ENCODE measurements at regions not wholly inside any gene's neighbourhood (a gene's known extent, or its start where the extent isn't known, plus 50 kb on each side); places are given as distances from the start of the nearest gene placed in this dataset.
"Not testable (repeated sequence)": the region's sequence is repeated elsewhere in the genome, so short reads cannot be mapped to it uniquely, and the experiment has no call there.

DNA sequence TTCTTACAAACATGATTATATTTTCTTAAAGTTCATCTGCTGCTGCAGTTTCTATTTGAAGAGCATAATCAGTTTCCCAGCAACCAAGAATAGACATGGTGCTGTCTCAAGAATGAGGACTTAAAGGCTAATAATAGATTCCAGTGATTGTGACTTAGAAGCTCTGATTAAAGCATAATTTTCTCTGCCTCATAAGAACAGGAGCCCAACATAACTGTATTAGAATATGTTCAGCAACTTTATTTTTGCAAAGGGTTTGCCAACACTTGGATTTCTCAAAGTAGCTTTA, 156.9 kb downstream of the SPATA31A6 start:
- H3K36me3 Mint-ChIP-seq (ENCODE audit: low read depth); H3K27me3 Mint-ChIP-seq; H3K4me1 Mint-ChIP-seq; H3K27ac Mint-ChIP-seq; POLR2A ChIA-PET; H3K9me3 Mint-ChIP-seq; H3K4me3 Mint-ChIP-seq; CTCF ChIA-PET; DNase-seq: not testable (repeated sequence)

DNA sequence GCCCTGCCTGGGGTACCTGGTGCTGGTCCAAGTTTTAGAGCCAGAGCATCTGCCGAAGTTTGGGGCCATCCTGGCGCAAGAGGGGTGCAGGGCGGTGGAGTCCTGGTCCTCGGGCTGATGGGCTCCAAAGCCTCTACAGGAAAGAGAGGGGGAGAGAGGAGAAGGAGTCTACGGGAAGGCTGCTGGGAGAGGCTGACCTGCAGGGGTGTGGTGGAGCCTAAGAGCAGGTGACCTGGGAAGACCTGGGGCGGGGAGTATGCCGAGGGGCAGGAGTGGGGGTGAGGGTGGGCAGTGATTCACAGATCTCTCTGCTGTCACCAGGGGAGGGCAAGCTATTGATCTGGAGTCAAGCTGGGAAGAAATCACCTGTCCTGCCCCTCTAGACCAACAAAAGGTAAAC, 158.4 kb downstream of the SPATA31A6 start:
- H3K27me3 Mint-ChIP-seq; H3K36me3 Mint-ChIP-seq (ENCODE audit: low read depth); H3K27ac Mint-ChIP-seq; H3K4me1 Mint-ChIP-seq; H3K9me3 Mint-ChIP-seq; DNase-seq; POLR2A ChIA-PET; CTCF ChIA-PET; H3K4me3 Mint-ChIP-seq: not testable (repeated sequence)

DNA sequence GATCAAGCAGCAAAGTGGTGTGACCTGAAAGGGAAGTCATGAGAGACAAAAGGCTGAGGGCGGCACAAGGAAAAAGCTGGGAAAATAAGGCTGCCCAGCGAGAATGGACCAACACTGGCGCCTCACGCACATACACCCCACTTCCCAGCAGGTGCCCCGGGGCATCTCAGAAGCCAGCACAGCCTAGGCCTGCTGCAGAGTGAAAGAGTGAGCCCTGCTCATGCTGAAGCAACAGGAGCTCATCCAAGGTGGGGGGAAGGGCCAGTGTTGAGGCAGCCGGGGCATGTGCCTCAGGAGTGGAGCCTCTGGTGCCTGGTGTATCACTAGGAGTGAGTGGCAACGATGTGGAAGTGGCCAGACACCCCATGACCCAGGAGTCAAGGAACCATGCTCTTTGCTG, 158.8 kb downstream of the SPATA31A6 start:
- H3K4me1 Mint-ChIP-seq; POLR2A ChIA-PET; DNase-seq; H3K9me3 Mint-ChIP-seq; H3K27me3 Mint-ChIP-seq; H3K4me3 Mint-ChIP-seq; CTCF ChIA-PET; H3K27ac Mint-ChIP-seq; H3K36me3 Mint-ChIP-seq (ENCODE audit: low read depth): not testable (repeated sequence)

DNA sequence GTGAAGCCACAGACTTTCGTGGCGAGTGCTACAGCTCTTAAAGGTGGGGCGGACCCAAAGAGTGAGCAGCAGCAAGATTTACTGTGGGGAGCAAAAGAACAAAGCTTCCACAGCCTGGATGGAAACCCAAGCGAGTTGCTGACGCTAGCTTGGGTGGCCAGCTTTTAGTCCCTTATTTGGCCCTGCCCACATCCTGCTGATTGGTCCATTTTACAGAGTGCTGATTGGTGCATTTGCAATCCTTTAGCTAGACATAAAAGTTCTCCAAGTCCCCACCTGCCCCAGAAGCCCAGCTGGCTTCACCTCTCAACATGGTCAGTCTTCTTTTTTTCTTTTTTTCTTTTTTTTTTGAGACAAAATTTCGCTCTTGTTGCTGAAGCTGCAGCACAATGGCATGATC, 161.0 kb downstream of the SPATA31A6 start:
- H3K4me3 Mint-ChIP-seq; CTCF ChIA-PET; POLR2A ChIA-PET; H3K27ac Mint-ChIP-seq; H3K36me3 Mint-ChIP-seq (ENCODE audit: low read depth); DNase-seq; H3K9me3 Mint-ChIP-seq; H3K4me1 Mint-ChIP-seq; H3K27me3 Mint-ChIP-seq: not testable (repeated sequence)

DNA sequence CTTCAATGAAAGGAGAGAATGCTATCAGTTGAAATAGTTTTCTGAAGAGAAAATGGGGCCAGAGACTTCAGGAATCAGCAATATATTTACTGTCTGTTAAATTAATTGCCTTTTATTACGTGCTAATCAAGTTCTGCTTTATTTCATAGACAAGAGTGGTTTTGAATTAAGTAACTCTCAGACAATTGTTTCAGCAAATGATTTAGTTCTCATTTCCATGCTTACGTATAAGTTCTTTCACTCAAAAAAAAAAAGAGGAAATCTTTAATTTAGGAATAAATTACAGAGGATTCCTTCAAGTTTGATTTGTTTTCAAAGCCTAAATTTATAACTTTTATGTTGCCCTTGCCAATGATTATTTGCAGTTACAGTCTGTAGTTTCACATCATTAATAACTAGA, 163.5 kb downstream of the SPATA31A6 start:
- H3K9me3 Mint-ChIP-seq; DNase-seq; H3K4me3 Mint-ChIP-seq; H3K27ac Mint-ChIP-seq; H3K4me1 Mint-ChIP-seq; H3K27me3 Mint-ChIP-seq; POLR2A ChIA-PET; CTCF ChIA-PET; H3K36me3 Mint-ChIP-seq (ENCODE audit: low read depth): not testable (repeated sequence)

DNA sequence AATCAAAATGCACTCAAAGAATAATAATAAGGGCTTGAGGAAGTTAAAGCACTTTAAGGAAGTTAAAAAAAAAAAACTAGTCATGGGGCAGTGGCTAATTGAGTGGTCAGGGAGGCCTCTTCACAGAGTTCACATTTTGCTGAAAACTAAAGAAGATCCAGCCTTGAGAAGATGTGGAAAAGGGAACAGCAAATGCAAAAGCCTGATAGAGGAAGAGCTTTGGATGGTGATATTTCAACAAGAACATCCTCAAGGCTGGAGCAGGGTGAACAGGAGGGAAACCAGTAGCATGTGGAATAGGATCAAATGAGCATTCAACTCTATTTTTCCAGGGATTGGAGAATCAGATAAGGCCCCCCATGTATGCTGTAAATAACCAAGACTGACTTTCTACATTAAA, 165.7 kb downstream of the SPATA31A6 start:
- H3K27ac Mint-ChIP-seq; H3K4me3 Mint-ChIP-seq; H3K4me1 Mint-ChIP-seq; H3K9me3 Mint-ChIP-seq; H3K36me3 Mint-ChIP-seq (ENCODE audit: low read depth); CTCF ChIA-PET; DNase-seq; H3K27me3 Mint-ChIP-seq; POLR2A ChIA-PET: not testable (repeated sequence)

DNA sequence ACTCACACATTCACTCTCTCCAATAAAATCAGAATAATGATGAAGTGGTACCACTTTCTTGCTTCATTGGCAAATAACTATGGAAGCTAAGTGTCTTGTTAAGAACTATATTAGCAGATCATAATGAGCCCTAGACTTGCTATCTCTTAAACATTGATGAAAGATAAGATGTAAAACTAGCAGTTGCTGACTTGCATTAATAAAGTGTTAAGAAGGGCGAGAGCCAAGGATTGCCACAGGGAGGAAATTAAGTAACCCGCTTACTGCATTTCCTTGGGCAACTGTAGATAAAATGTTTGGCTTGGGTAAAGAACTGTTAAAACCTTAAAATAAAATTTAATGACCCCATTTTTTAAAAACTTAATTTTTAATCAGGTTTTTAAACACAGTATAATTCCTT, 167.0 kb downstream of the SPATA31A6 start:
- H3K4me1 Mint-ChIP-seq; H3K4me3 Mint-ChIP-seq; H3K36me3 Mint-ChIP-seq (ENCODE audit: low read depth); H3K27ac Mint-ChIP-seq; DNase-seq; POLR2A ChIA-PET; CTCF ChIA-PET; H3K27me3 Mint-ChIP-seq; H3K9me3 Mint-ChIP-seq: not testable (repeated sequence)

DNA sequence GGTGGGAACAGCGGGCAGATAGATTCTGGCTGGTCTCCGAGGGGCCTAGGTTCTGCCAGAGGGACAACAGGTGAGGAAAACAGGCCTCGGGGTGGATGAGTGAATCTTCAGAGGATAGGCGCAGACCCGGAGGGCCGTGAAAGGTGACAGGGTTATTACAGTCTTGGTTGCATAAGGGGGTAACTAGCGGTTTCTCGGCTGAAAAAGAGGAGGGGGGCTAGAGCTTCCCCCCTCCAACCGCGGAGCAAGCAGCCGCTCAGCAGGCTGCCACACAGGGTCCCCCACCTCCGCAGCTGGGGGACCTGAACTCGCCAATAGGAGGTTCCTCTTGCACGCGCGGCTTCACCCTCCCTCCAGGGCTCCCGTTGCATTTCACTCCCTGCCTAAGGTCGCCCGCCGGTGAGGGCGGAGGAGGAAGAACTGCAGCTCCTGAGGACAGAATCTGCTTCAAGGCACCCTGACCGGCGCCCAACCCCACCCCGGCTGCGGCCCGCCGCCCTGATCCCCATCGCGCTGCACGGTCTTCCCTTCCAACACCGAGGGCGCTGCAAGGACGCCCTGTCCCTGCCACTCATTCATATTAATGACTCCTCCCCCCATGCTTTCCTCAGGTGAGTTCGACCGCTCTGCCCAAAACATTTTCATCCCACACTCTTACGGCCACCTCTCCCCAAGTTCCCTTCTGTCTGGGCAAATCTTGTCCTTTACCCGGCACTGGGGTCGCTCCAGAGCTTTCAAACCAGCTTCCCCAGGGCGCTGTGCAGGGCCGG, 174.3 kb downstream of the SPATA31A6 start:
- H3K9me3 Mint-ChIP-seq; H3K27ac Mint-ChIP-seq; DNase-seq; H3K36me3 Mint-ChIP-seq (ENCODE audit: low read depth); H3K4me3 Mint-ChIP-seq; CTCF ChIA-PET; POLR2A ChIA-PET; H3K4me1 Mint-ChIP-seq: not testable (repeated sequence)
- peaks cover 15% of the 10 kb centered on the region for H3K27me3 Mint-ChIP-seq

DNA sequence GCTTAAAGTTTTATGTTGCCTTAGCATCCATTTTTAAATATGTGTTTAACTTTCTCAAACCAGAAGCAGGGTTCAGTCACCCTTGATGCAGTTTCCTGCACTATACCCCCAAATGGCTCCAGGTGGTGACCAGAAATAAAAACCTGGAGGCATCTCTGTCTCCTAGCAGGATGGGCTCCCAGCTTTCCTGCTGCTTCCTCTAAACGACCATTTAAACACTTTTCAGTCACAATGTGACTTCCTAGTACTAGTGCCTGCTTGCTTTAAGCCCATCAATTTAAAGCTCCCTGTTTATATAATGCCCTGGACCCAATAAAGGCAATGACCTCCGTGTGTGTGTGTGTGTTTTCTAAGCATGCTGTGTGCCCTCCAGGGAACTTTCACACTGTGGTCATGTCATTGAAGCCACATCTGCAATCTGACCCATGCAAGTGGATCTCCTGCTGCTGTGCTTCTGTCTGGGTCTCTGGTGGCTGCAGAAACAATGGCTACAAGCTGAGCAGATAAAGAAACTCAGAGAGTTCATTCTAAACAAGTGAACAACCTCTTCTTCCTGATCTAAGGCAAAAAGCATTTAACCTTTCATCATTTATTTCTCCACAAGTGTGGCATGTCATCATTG, 175.3 kb downstream of the SPATA31A6 start:
- CTCF ChIA-PET; H3K9me3 Mint-ChIP-seq; H3K27ac Mint-ChIP-seq; H3K4me3 Mint-ChIP-seq; H3K36me3 Mint-ChIP-seq (ENCODE audit: low read depth); POLR2A ChIA-PET; DNase-seq; H3K4me1 Mint-ChIP-seq: not testable (repeated sequence)
- H3K27me3 Mint-ChIP-seq = peaks cover 15% of the 10 kb centered on the region

DNA sequence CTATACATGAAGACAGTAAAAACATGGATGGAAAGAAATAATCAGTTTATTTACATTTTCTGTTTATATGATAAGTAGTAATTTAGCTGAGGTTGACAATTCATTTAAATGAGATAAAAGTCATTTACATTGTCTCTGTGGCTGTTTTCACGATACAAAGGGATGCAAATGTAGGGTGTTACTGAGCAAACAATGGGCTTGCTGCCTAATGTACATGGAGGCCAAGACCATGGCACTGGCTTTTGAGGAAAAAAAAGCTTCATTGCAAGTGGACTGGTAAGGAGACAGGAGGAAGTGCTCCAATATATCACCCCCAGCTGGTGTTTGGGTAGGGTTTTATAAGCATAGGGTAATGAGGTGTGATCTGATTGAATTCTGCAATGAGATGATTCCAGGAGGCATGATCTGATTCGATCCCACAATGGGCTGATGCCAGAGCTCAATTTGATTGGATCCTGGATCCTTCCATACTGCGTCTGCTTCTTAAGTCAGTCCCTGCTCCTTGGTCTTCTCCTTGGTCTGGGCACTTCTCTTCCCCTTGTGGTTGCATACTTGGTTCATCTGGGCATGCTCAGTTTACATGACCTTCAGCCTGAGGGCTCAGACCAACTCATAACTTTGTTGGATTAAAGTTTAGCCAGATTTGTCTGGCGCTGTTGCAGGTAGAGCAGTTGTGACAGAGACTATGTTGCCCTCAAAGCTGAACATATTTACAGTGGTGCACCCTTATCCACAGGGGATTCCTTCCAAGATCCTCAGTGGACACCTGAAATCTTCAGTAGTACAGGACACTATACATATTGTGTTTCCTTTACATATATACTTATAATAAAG, 181.2 kb downstream of the SPATA31A6 start:
- CTCF ChIA-PET, H3K27ac Mint-ChIP-seq: not testable (repeated sequence)

DNA sequence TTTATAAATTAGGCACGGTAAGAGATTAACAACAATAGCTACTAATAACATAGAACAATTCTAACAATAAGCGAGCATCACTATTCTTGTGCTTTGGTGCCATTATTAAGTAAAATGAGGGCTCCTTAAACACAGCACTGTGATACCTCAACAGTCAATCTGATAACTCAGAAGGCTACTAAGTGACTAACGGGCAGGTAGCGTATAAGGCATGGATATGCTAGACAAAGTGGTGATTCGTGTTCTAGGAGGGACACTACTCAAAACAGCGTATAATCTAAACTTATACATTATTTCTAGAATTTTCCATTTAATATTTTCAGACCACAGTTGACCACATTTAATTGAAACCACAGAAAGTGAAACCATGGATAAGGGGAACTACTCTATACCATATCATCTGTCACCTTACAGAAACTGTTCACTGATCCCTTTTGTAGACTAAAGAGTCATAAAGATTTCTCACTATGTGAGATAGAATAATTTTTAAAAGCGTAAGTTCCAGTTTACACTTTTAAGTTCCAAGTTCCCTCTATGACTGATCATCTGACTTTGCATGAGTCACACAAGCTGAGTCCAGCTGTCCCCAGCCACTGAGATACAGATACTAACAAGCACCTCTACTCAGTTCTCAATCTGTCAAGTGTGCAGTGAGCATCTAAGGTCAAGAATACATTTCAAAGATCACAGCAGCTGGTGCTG, 181.9 kb downstream of the SPATA31A6 start:
- POLR2A ChIA-PET = not testable (repeated sequence)

More for the DNA sequence above, 181.2 kb downstream of the SPATA31A6 start:
- H3K4me1 Mint-ChIP-seq; H3K9me3 Mint-ChIP-seq; DNase-seq; H3K4me3 Mint-ChIP-seq; POLR2A ChIA-PET; H3K36me3 Mint-ChIP-seq (ENCODE audit: low read depth); H3K27me3 Mint-ChIP-seq: not testable (repeated sequence)

DNA sequence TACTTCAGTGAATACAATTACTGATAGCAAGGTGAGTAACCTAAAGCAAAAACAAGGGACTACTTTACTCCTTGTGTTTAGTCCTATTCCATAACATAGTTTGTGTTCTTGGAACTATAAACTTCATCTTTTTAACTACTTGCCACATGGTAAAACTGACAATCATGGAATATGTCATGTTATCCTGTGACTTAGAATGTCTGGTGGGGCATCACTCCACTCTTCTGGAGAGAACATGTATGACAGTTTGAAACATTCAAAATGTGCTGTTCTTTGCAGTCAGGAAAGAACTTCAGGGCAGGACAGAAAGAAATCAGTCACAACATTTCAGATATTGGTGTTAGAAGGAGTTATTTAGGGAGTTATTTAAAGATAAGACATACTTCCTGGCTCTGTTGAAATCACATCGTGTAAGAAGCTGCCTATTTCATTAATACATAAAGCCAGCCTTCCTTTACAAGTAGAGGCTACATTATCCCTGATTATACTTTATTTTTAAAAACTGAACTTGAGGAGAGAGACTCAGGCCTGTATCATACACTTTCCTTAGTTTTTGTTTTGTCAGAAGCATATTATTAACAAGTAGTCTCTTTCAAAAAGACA, 184.9 kb downstream of the SPATA31A6 start:
- CTCF ChIA-PET; POLR2A ChIA-PET; DNase-seq; H3K4me3 Mint-ChIP-seq; H3K27ac Mint-ChIP-seq; H3K36me3 Mint-ChIP-seq (ENCODE audit: low read depth); H3K4me1 Mint-ChIP-seq; H3K27me3 Mint-ChIP-seq; H3K9me3 Mint-ChIP-seq: not testable (repeated sequence)

More for the DNA sequence above, 181.9 kb downstream of the SPATA31A6 start:
- H3K9me3 Mint-ChIP-seq; CTCF ChIA-PET; H3K27ac Mint-ChIP-seq; DNase-seq; H3K27me3 Mint-ChIP-seq; H3K36me3 Mint-ChIP-seq (ENCODE audit: low read depth); H3K4me1 Mint-ChIP-seq; H3K4me3 Mint-ChIP-seq: not testable (repeated sequence)

DNA sequence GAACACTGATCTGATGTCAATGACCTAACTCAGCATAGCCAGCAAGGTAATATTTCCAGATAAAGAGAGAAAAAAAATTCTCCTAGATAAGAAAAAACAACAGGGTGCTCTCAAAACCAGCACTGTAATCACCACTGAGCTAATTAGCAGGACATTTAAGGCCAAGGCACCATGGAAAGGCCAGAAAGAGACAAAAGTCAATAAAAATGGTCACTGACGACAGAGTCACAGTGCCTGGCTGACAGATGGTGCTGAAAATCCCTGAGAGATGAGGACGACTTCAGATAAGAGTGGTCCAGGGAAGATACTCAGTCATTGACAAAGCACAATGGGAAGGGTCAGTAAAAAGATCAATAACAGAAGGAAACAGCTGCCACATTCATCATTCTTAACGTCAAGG, 186.7 kb downstream of the SPATA31A6 start:
- DNase-seq; POLR2A ChIA-PET; H3K27me3 Mint-ChIP-seq; H3K4me3 Mint-ChIP-seq; CTCF ChIA-PET; H3K4me1 Mint-ChIP-seq; H3K9me3 Mint-ChIP-seq; H3K27ac Mint-ChIP-seq; H3K36me3 Mint-ChIP-seq (ENCODE audit: low read depth): not testable (repeated sequence)
